Spinal cord (tissue), 9 donors: ENCODE measurements at regions not wholly inside any gene's neighbourhood (a gene's known extent, or its start where the extent isn't known, plus 50 kb on each side); places are given as distances from the start of the nearest gene placed in this dataset.

Source experiments
- DNase-seq, 6 donors: peaks; one replicate each; pipeline versions ENCODE4 v3.0.0 to v3.0.0-alpha.2; 2013 to 2015; ENCODE audit warnings: low spot score in 6 of 6, low read depth in 4 of 6
- H3K27ac ChIP-seq: one replicate; pipeline ENCODE4 v1.5.1; 2013; ENCODE audit warnings: low read depth, low read length, control low read depth
- H3K27me3 ChIP-seq: one replicate; pipeline ENCODE4 v1.6.1; 2013; ENCODE audit warnings: low read length; ENCODE audit not compliant: control insufficient read depth, insufficient read depth
- H3K36me3 ChIP-seq: one replicate; pipeline ENCODE4 v1.6.1; 2013; ENCODE audit warnings: low read length; ENCODE audit not compliant: control insufficient read depth, insufficient read depth
- H3K4me1 ChIP-seq: one replicate; pipeline ENCODE4 v1.6.1; 2013; ENCODE audit warnings: low read length; ENCODE audit not compliant: control insufficient read depth, insufficient read depth
- H3K4me3 ChIP-seq: one replicate; pipeline ENCODE4 v1.5.1; 2013; ENCODE audit warnings: low read depth, low read length, control low read depth
- H3K9me3 ChIP-seq: one replicate; pipeline ENCODE4 v1.6.1; 2013; ENCODE audit warnings: low read length; ENCODE audit not compliant: control insufficient read depth, insufficient read depth
- WGBS: methylation state at CpG from one replicate; pipeline ENCODE4 v1.1.5; 2013; ENCODE audit warnings: missing lambda C conversion rate; ENCODE audit not compliant: insufficient coverage; 5-methylcytosine and 5-hydroxymethylcytosine counted together
- donor health status: healthy.

GRCh38 chr17:6327007-6327406, 107.9 kb downstream of the AIPL1 start:
- WGBS: no CpG with 5 or more reads among the region's 6 CpGs
- Histone ChIP-seq H3K4me3 (no peak overlapping the region), H3K4me1 (peaks cover 5% of the 10 kb centered on the region), H3K27me3 (no peaks in the 10 kb centered on the region), H3K9me3 (no peaks in the 10 kb centered on the region), H3K27ac (no peak overlapping the region), H3K36me3 (no peaks in the 10 kb centered on the region)
- peak in 1 of 6 donors; percentile 78 for DNase-seq

- Histone ChIP-seq H3K4me3 (no peak overlapping the region), H3K4me1 (peaks cover 5% of the 10 kb centered on the region), H3K9me3 (no peaks in the 10 kb centered on the region), H3K27me3 (no peaks in the 10 kb centered on the region), H3K27ac (no peak overlapping the region), H3K36me3 (no peaks in the 10 kb centered on the region)
- WGBS: 70% methylated on average over 8 of the region's 8 CpGs
- DNase-seq: no peak
These were observed 108.4 kb downstream of the AIPL1 start for GRCh38 chr17:6326483-6326882.

- H3K36me3 ChIP-seq: no peaks in the 10 kb centered on the region
- no peak for DNase-seq
- 74% methylated on average over 7 of the region's 8 CpGs for WGBS
These were observed 109.2 kb downstream of the AIPL1 start for GRCh38 chr17:6325741-6326140.

GRCh38 chr17:6325051-6325450, 109.9 kb downstream of the AIPL1 start:
- no peak overlapping the region for H3K4me3 ChIP-seq
- H3K9me3 ChIP-seq: no peaks in the 10 kb centered on the region
- peak in 2 of 6 donors; percentile 70 to 78 for DNase-seq
- no peak overlapping the region for H3K27ac ChIP-seq
- WGBS: no CpG with 5 or more reads among the region's 6 CpGs
- H3K36me3 ChIP-seq: no peaks in the 10 kb centered on the region
- H3K4me1 ChIP-seq: peaks cover 5% of the 10 kb centered on the region
- H3K27me3 ChIP-seq: no peaks in the 10 kb centered on the region

More at GRCh38 chr17:6325741-6326140, 109.2 kb downstream of the AIPL1 start:
- Histone ChIP-seq H3K9me3 (no peaks in the 10 kb centered on the region), H3K27me3 (no peaks in the 10 kb centered on the region), H3K27ac (no peak overlapping the region), H3K4me1 (peaks cover 5% of the 10 kb centered on the region), H3K4me3 (no peak overlapping the region)

DNA sequence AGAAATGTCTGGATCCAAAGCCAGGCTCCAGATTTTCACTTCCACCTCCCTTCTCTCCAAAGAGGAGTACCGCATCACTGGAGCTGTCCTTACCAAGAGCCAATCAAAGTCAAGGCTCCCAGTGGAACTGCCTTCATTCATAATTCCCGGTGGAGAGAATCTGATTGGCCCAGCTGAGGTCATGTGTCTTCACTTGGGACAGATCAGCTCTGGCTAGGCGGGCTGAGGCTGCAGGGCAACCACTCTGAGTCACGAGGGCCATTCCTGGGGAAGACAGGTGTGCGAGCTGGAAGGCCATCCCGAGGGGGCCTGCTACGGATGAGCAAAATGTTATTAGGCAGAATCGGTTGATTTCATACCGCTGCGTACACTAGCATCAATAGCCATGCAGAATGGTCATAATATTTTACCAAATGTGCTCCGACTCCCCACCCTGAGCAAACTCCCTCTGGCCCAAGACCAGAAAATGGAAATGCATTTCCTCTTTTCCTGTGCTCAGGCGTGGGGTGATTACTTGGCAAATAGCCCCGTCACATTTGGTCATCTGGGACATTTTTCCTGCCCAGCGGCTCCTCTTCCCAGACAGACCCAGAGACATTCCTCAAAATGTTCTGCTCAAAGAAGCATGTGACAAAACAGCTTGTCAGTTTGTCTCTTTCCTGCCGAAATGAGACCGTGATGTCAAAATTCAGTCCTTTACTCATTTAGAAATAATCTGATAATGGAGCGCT, 111.1 kb downstream of the AIPL1 start:
- H3K27ac ChIP-seq: no peak overlapping the region
- peak in 1 of 6 donors; percentile 79 for DNase-seq
- H3K4me1 ChIP-seq: peaks cover 5% of the 10 kb centered on the region
- H3K36me3 ChIP-seq: no peaks in the 10 kb centered on the region
- no peaks in the 10 kb centered on the region for H3K9me3 ChIP-seq
- H3K27me3 ChIP-seq: no peaks in the 10 kb centered on the region
- H3K4me3 ChIP-seq: no peak overlapping the region
- WGBS: 61% methylated on average over 13 of the region's 17 CpGs

DNA sequence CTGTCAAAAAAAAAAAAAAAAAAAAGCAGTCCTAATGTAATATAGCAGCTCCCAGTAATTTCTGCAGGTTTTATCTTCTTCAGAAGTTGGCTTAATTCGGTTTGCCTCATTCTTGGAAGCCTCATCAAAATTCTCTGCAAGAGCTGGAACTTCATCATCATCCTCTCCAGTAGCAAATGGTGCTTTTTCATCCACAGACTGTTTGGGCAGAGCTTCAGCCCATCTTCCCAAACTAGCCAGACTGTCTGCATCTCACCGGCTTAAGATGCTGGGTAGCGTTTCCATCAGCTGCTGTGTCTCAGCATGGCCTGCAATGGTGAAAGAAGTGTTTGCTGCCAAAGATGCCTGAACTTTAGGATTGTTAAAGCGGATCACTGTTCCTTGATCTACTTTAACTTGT, 112.6 kb downstream of the AIPL1 start:
- Histone ChIP-seq H3K9me3 (no peaks in the 10 kb centered on the region), H3K4me3 (no peak overlapping the region), H3K27ac (no peak overlapping the region), H3K36me3 (no peaks in the 10 kb centered on the region), H3K27me3 (no peaks in the 10 kb centered on the region), H3K4me1 (peaks cover 5% of the 10 kb centered on the region)
- WGBS: 85% methylated on average over 3 of the region's 4 CpGs
- DNase-seq: peak in 1 of 6 donors; percentile 54

GRCh38 chr17:6314311-6314710, 120.6 kb downstream of the AIPL1 start:
- Histone ChIP-seq H3K4me3 (no peak overlapping the region), H3K27ac (no peak overlapping the region), H3K9me3 (no peaks in the 10 kb centered on the region), H3K27me3 (no peaks in the 10 kb centered on the region), H3K4me1 (no peaks in the 10 kb centered on the region), H3K36me3 (no peaks in the 10 kb centered on the region)
- DNase-seq: no peak
- WGBS: no CpG with 5 or more reads among the region's 3 CpGs

GRCh38 chr17:6313835-6314234, 121.1 kb downstream of the AIPL1 start:
- Histone ChIP-seq H3K27me3 (no peaks in the 10 kb centered on the region), H3K4me3 (no peak overlapping the region)
- 93% methylated on average over 12 of the region's 12 CpGs for WGBS

GRCh38 chr17:6306820-6307219, 128.1 kb downstream of the AIPL1 start:
- WGBS: 22% methylated on average over 4 of the region's 4 CpGs
- no peak for DNase-seq
- Histone ChIP-seq H3K4me3 (no peak overlapping the region), H3K36me3 (no peaks in the 10 kb centered on the region), H3K27ac (no peak overlapping the region), H3K4me1 (no peaks in the 10 kb centered on the region), H3K27me3 (no peaks in the 10 kb centered on the region), H3K9me3 (no peaks in the 10 kb centered on the region)

More at GRCh38 chr17:6313835-6314234, 121.1 kb downstream of the AIPL1 start:
- no peaks in the 10 kb centered on the region for H3K4me1 ChIP-seq
- H3K36me3 ChIP-seq: no peaks in the 10 kb centered on the region
- DNase-seq: no peak
- no peak overlapping the region for H3K27ac ChIP-seq
- no peaks in the 10 kb centered on the region for H3K9me3 ChIP-seq

- Histone ChIP-seq H3K4me3 (no peak overlapping the region), H3K36me3 (no peaks in the 10 kb centered on the region), H3K27me3 (no peaks in the 10 kb centered on the region), H3K27ac (no peak overlapping the region), H3K4me1 (no peaks in the 10 kb centered on the region), H3K9me3 (no peaks in the 10 kb centered on the region)
- 80% methylated on average over 8 of the region's 11 CpGs for WGBS
- DNase-seq: peak in 1 of 6 donors; percentile 25
These were observed 129.1 kb downstream of the AIPL1 start for GRCh38 chr17:6305613-6306360.
